IMR-90 (cell line): ENCODE measurements at regions not wholly inside any gene's neighbourhood (a gene's known extent, or its start where the extent isn't known, plus 50 kb on each side); places are given as distances from the start of the nearest gene placed in this dataset.

ENCODE experiments used
- ATAC-seq: fragments of 200-7000 bp; cut with Tn5 transposase; 2 replicates; pipeline ENCODE4 v1.9.1; 2020; ENCODE audit warnings: low read depth, mild to moderate bottlenecking, moderate library complexity
- BruUV-seq: library from RNA; stranded (reverse); fragments of 400-500 nt; replicated peaks from 2 replicates; lab custom pipeline; 2021; lab: Mats Ljungman, UMichigan
- CTCF ChIA-PET: fragments of 300-600 bp; formaldehyde crosslinking; extraction: SDS; loops from one replicate; lab custom pipeline; 2021; ENCODE audit warnings: antibody characterized with exemption; lab: Yijun Ruan, JAX
- POLR2A ChIA-PET: fragments of 300-600 bp; sonication (Branson Sonifier 250); formaldehyde crosslinking; loops from one replicate; lab custom pipeline; 2022; ENCODE audit warnings: antibody characterized with exemption; ENCODE audit not compliant: unreplicated experiment; lab: Charles Lee
- DNase-seq: peaks from one replicate; pipeline ENCODE4 v3.0.0; 2013
- H2AFZ ChIP-seq: replicated peaks from 2 replicates; pipeline ENCODE3; 2013; ENCODE audit warnings: low read length, mild to moderate bottlenecking; ENCODE audit not compliant: poor library complexity
- H2AK5ac ChIP-seq: 2 replicates; pipeline ENCODE4 v1.6.1; 2013; ENCODE audit warnings: low read depth, low read length, inconsistent platforms
- H2AK9ac ChIP-seq: replicated peaks from 2 replicates; pipeline ENCODE3; 2013; ENCODE audit warnings: mild to moderate bottlenecking, low read depth, low read length, moderate library complexity; ENCODE audit not compliant: poor library complexity
- H2BK120ac ChIP-seq: 2 replicates; pipeline ENCODE4 v1.6.1; 2013; ENCODE audit warnings: low read depth, low read length, inconsistent platforms
- H2BK15ac ChIP-seq: 3 replicates; pipeline ENCODE4 v1.6.1; 2013; ENCODE audit warnings: low read depth, low read length, inconsistent platforms
- H2BK20ac ChIP-seq: 2 replicates; pipeline ENCODE4 v1.6.1; 2013; ENCODE audit warnings: low read depth, mild to moderate bottlenecking, inconsistent platforms, low read length, moderate library complexity
- H2BK5ac ChIP-seq: 2 replicates; pipeline ENCODE4 v1.6.1; 2013; ENCODE audit warnings: mild to moderate bottlenecking, low read depth, low read length, inconsistent platforms; ENCODE audit not compliant: poor library complexity, severe bottlenecking
- H3K14ac ChIP-seq: replicated peaks from 2 replicates; pipeline ENCODE4 v1.6.1; 2013; ENCODE audit warnings: low read depth, low read length, inconsistent platforms
- H3K18ac ChIP-seq: 2 replicates; pipeline ENCODE4 v1.6.1; 2013; ENCODE audit warnings: low read depth, low read length, control low read depth
- H3K23ac ChIP-seq: 2 replicates; pipeline ENCODE4 v1.6.1; 2013; ENCODE audit warnings: low read depth, low read length, inconsistent platforms
- H3K27ac ChIP-seq: 2 replicates; pipeline ENCODE4 v1.5.1; 2013; ENCODE audit warnings: mild to moderate bottlenecking, control low read depth, low read length; ENCODE audit not compliant: insufficient read depth
- H3K27me3 ChIP-seq: 2 replicates; pipeline ENCODE4 v1.6.1; 2013; ENCODE audit warnings: low read length; ENCODE audit not compliant: control insufficient read depth, insufficient read depth
- H3K36me3 ChIP-seq: 2 replicates; pipeline ENCODE4 v1.6.1; 2013; ENCODE audit warnings: low read length, mixed read lengths; ENCODE audit not compliant: control insufficient read depth, insufficient read depth
- H3K4ac ChIP-seq: 2 replicates; pipeline ENCODE4 v1.6.1; 2013; ENCODE audit warnings: low read depth, low read length, inconsistent platforms
- H3K4me1 ChIP-seq: 2 replicates; pipeline ENCODE4 v1.6.1; 2013; ENCODE audit warnings: low read length, mixed read lengths; ENCODE audit not compliant: control insufficient read depth, insufficient read depth
- H3K4me2 ChIP-seq: 2 replicates; pipeline ENCODE4 v1.6.1; 2013; ENCODE audit warnings: low read depth, mild to moderate bottlenecking, control low read depth, low read length, moderate library complexity
- H3K4me3 ChIP-seq: 2 replicates; pipeline ENCODE4 v1.5.1; 2013; ENCODE audit warnings: low read depth, mild to moderate bottlenecking, control low read depth, low read length, moderate library complexity; ENCODE audit not compliant: insufficient read depth
- H3K56ac ChIP-seq: 2 replicates; pipeline ENCODE4 v1.6.1; 2013; ENCODE audit warnings: low read length, inconsistent platforms; ENCODE audit not compliant: insufficient read depth; ENCODE audit errors: extremely low read depth
- H3K79me1 ChIP-seq, 2 experiments: 2 replicates each; pipeline ENCODE4 v1.6.1; 2013; ENCODE audit warnings: low read length in 2 of 2, inconsistent platforms in 1 of 2, low read depth in 1 of 2
- H3K9ac ChIP-seq: 2 replicates; pipeline ENCODE4 v1.6.1; 2013; ENCODE audit warnings: low read depth, low read length, control low read depth
- H3K9me1 ChIP-seq: 2 replicates; pipeline ENCODE4 v1.6.1; 2013; ENCODE audit warnings: low read length, inconsistent platforms; ENCODE audit not compliant: insufficient read depth
- H3K9me3 ChIP-seq: 2 replicates; pipeline ENCODE4 v1.6.1; 2013; ENCODE audit warnings: low read length; ENCODE audit not compliant: control insufficient read depth, insufficient read depth
- H4K20me1 ChIP-seq: 2 replicates; pipeline ENCODE4 v1.6.1; 2013; ENCODE audit warnings: low read length, inconsistent platforms; ENCODE audit not compliant: insufficient read depth
- H4K5ac ChIP-seq: 2 replicates; pipeline ENCODE4 v1.6.1; 2013; ENCODE audit warnings: mild to moderate bottlenecking, low read depth, low read length, control low read depth
- H4K8ac ChIP-seq, 2 experiments: 2 replicates each; pipeline ENCODE4 v1.6.1; 2013; ENCODE audit warnings: low read depth in 2 of 2, low read length in 2 of 2, control low read depth in 1 of 2, inconsistent platforms in 1 of 2
- H4K91ac ChIP-seq: 2 replicates; pipeline ENCODE4 v1.6.1; 2013; ENCODE audit warnings: low read depth, low read length, inconsistent platforms; ENCODE audit not compliant: insufficient read depth
- CEBPB ChIP-seq: IDR thresholded peaks from 2 replicates; pipeline ENCODE4 v1.6.1; 2012; ENCODE audit warnings: low read depth, low read length, improper control_type of control experiment
- CHD1 ChIP-seq: IDR thresholded peaks from 2 replicates; pipeline ENCODE4 v1.6.1; 2012; ENCODE audit warnings: low read depth, low read length, improper control_type of control experiment
- FOS ChIP-seq: fragments of 150-350 bp; IDR thresholded peaks from 2 replicates; pipeline ENCODE4 v1.6.1; 2016; ENCODE audit warnings: low read depth, low read length
- MAZ ChIP-seq: IDR thresholded peaks from 2 replicates; pipeline ENCODE4 v1.6.1; 2012; ENCODE audit warnings: low read depth, mild to moderate bottlenecking, low read length, improper control_type of control experiment, moderate library complexity, borderline replicate concordance
- MXI1 ChIP-seq: IDR thresholded peaks from 2 replicates; pipeline ENCODE4 v1.6.1; 2012; ENCODE audit warnings: low read depth, mild to moderate bottlenecking, low read length, moderate library complexity, borderline replicate concordance
- NFE2L2 ChIP-seq: fragments of 150-350 bp; IDR thresholded peaks from 2 replicates; pipeline ENCODE4 v1.6.1; 2016; ENCODE audit warnings: low read depth, mild to moderate bottlenecking, low read length
- POLR2A ChIP-seq: IDR thresholded peaks from 2 replicates; pipeline ENCODE4 v1.6.1; 2012; ENCODE audit warnings: mild to moderate bottlenecking, low read depth, low read length
- RAD21 ChIP-seq: IDR thresholded peaks from 2 replicates; pipeline ENCODE4 v1.6.1; 2012; ENCODE audit warnings: low read length, improper control_type of control experiment
- RCOR1 ChIP-seq: IDR thresholded peaks from 2 replicates; pipeline ENCODE4 v1.6.1; 2012; ENCODE audit warnings: mild to moderate bottlenecking, low read length, improper control_type of control experiment; ENCODE audit not compliant: insufficient replicate concordance
- RFX5 ChIP-seq: IDR thresholded peaks from 2 replicates; pipeline ENCODE4 v1.8.0; 2012; ENCODE audit warnings: low read depth, mild to moderate bottlenecking, low read length, moderate library complexity
- SMC3 ChIP-seq: fragments of 150-350 bp; IDR thresholded peaks from 2 replicates; pipeline ENCODE4 v1.6.1; 2016; ENCODE audit warnings: low read depth, mild to moderate bottlenecking, antibody characterized with exemption, low read length, moderate library complexity
- USF2 ChIP-seq: fragments of 150-350 bp; IDR thresholded peaks from 2 replicates; pipeline ENCODE4 v1.6.1; 2017; ENCODE audit warnings: mild to moderate bottlenecking, antibody characterized with exemption, low read length, low read depth
- WGBS, 2 experiments: methylation state at CpG; one replicate each; pipeline versions ENCODE4 v1.1.5 to v1.1.7; 2013; ENCODE audit warnings: missing lambda C conversion rate in 2 of 2; ENCODE audit not compliant: insufficient read length in 1 of 2; ENCODE audit errors: extremely low coverage in 2 of 2; 5-methylcytosine and 5-hydroxymethylcytosine counted together
- dilution Hi-C: fragments of 300-500 bp; cut with HindIII; formaldehyde crosslinking; loops from one replicate; pipeline ENCODE4 v1.14.3; 2018; ENCODE audit warnings: low sequenced_read_pairs; ENCODE audit not compliant: unreplicated experiment
- in situ Hi-C: fragments of 300-500 bp; cut with MboI; formaldehyde crosslinking; loops from 3 replicates; pipeline ENCODE4 v1.14.3; 2019; ENCODE audit warnings: low sequenced_read_pairs, inconsistent platforms, mixed read lengths
- intact Hi-C: fragments of 100-400 bp; cut with micrococcal nuclease; formaldehyde crosslinking; loops from 2 replicates; pipeline ENCODE4 v1.10.0; 2022
- TF ChIP-seq, protein P1 (sequence below): fragments of 150-350 bp; IDR thresholded peaks from 2 replicates; pipeline ENCODE4 v1.6.1; 2016; ENCODE audit warnings: low read depth, mild to moderate bottlenecking, low read length, moderate library complexity, borderline replicate concordance

DNA sequence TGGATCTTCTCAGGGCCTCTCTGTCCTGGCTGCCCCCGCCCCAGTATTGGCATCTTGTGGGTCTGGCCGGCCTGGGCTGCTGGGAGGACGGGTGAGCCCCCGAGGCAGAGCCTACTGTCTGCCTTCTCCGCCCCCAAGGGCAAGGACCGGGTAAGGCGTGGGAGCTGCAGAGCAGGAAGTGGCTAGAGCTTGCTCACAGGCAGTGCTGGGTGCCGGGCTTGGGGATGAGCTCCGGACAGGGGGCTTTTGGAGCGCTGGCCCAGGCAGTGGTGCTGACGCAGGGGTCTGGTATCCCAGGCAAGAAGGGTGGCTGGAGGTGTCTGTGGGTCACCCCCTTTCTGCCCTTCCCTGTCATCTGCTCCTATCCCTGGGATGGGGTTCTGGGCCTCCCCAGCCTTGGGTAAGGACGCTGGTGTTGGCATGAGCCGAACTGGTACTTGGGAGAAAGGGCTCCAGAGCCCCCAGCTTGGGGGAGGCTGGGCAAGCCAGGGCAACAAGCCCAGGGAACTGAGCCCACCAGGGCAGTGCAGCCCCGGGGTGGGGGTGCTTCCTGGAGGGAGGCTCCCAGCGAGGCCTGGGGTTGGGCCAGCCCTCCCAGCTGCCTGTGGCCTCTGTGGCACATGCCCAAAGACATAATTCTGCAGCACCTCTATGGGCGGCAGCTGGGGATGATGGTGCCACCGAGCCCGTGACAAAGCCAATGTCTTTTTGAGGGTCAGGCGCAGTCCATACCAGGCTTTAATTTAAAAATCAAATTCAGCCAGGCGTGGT lies 126.3 kb downstream of the KIF26A start (continued):
- TF ChIP-seq SMC3 (no peak), RAD21 (no peak), POLR2A (no peak), FOS (no peak), NFE2L2 (no peak)

DNA sequence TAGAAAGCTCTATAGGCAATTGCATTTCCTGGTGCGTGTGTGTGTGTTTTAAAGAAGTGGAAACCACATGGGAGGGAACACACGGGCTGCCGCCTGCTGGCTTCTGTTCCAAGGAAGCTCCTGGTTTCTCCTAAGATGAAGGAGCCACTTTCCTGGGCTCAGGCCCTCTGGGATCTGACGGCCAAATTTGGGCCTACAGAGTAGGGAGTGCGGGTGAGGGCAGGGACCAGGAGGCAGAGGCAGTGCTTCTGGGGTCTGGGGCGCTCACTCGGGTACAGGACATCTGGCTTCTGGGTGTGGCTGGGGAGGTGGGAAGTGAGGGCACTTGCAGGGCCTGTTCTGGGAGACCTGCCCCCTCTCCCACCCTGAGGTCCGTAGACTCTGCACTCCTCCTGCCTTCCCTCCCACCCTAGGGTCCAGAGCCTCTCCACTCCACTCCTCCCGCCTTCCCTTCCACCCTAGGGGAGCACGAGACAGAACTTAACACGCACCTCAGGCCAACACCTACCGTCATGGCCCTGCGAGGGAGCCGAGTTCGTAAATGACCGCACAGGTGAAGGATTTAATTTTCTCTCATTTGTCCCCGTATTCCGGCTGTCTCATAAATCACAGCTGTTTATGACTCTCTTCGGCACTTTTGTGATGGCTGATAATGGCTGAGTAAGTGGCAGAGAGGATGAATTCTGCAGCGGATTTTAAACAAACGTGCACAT lies 127.7 kb downstream of the KIF26A start:
- CTCF ChIA-PET = no interaction called here

More for the DNA sequence above, 127.7 kb downstream of the KIF26A start:
- no peak for ATAC-seq
- Histone ChIP-seq H3K56ac (no peak overlapping the region), H3K36me3 (no peaks in the 10 kb centered on the region), H3K27ac (no peak overlapping the region), H3K4me1 (no peaks in the 10 kb centered on the region), H2BK120ac (no peak overlapping the region), H3K9me1 (no peaks in the 10 kb centered on the region), H3K4me3 (no peak overlapping the region), H3K27me3 (no peaks in the 10 kb centered on the region), H4K8ac (no peak overlapping the region), H2AK9ac (no peak overlapping the region), H2BK5ac (no peak overlapping the region), H3K23ac (no peak overlapping the region), H4K20me1 (no peaks in the 10 kb centered on the region), H4K91ac (no peak overlapping the region), H2BK20ac (no peak overlapping the region), H3K18ac (no peak overlapping the region), H2BK15ac (no peak overlapping the region), H3K79me1 (no peaks in the 10 kb centered on the region), H3K14ac (no peak overlapping the region), H3K4ac (no peak overlapping the region), H4K5ac (no peak overlapping the region), H3K9ac (no peak overlapping the region), H3K9me3 (peaks cover 41% of the 10 kb centered on the region), H2AK5ac (no peak overlapping the region), H3K4me2 (no peak overlapping the region), H2AFZ (no peak overlapping the region)
- dilution Hi-C loops (no loop called here), in situ Hi-C loops (no loop called here), intact Hi-C loops (no loop called here)
- TF ChIP-seq NFE2L2 = no peak
- no peak for TF ChIP-seq CEBPB
- TF ChIP-seq CHD1 = no peak
- no peak for TF ChIP-seq USF2
- no peak for TF ChIP-seq MXI1
- TF ChIP-seq RFX5 = no peak
- TF ChIP-seq, protein P1, sequence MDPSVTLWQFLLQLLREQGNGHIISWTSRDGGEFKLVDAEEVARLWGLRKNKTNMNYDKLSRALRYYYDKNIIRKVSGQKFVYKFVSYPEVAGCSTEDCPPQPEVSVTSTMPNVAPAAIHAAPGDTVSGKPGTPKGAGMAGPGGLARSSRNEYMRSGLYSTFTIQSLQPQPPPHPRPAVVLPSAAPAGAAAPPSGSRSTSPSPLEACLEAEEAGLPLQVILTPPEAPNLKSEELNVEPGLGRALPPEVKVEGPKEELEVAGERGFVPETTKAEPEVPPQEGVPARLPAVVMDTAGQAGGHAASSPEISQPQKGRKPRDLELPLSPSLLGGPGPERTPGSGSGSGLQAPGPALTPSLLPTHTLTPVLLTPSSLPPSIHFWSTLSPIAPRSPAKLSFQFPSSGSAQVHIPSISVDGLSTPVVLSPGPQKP = no peak
- no peak for TF ChIP-seq RCOR1
- TF ChIP-seq POLR2A = no peak
- no peak for TF ChIP-seq MAZ
- no peak for TF ChIP-seq SMC3
- no TSS peak for BruUV-seq
- WGBS, 2 experiments = 60% methylated on average over 4 of the region's 21 CpGs; no CpG with 5 or more reads in 1 of the 2 experiments
- no peak for DNase-seq
- POLR2A ChIA-PET = no interaction called here
